Natural killer cell treated with Interleukin-12 subunit alpha and Interleukin-12 subunit beta and Interleukin-15 and Interleukin-18, amount 100 ng/mL, for 72 hours (primary cell): ENCODE measurements at regions not wholly inside any gene's neighbourhood (a gene's known extent, or its start where the extent isn't known, plus 50 kb on each side); places are given as distances from the start of the nearest gene placed in this dataset.

Source experiments
- ATAC-seq, 2 donors: fragments of 150-1000 bp; cut with Tn5 transposase in 1 of 2; sonication (Bioruptor Pico), chemical (Tn5 transposase) in 1 of 2; 2 replicates each; pipeline ENCODE4 v1.10.0; 2021
- DNase-seq: peaks from one replicate; pipeline ENCODE4 v3.0.0; 2022; ENCODE audit warnings: low spot score
- H3K27ac Mint-ChIP-seq, 2 donors: 1 replicate in 1 of 2; 2 replicates in 1 of 2; pipeline ENCODE4 v1.8.0; 2022; ENCODE audit warnings: mixed read lengths in 2 of 2, mild to moderate bottlenecking in 1 of 2, moderate library complexity in 1 of 2
- H3K27me3 Mint-ChIP-seq, 2 donors: 1 replicate in 1 of 2; 2 replicates in 1 of 2; pipeline ENCODE4 v1.8.0; 2022; ENCODE audit warnings: mixed read lengths in 2 of 2
- H3K36me3 Mint-ChIP-seq: one replicate; pipeline ENCODE4 v1.8.0; 2022; ENCODE audit warnings: mixed read lengths
- H3K4me1 Mint-ChIP-seq, 2 donors: 1 replicate in 1 of 2; 2 replicates in 1 of 2; pipeline ENCODE4 v1.8.0; 2022; ENCODE audit warnings: low read depth in 2 of 2, mixed read lengths in 2 of 2, mild to moderate bottlenecking in 1 of 2
- H3K4me3 Mint-ChIP-seq: one replicate; pipeline ENCODE4 v1.8.0; 2022; ENCODE audit warnings: mixed read lengths
- H3K9me3 Mint-ChIP-seq: 2 replicates; pipeline ENCODE4 v1.8.0; 2022; ENCODE audit warnings: mixed read lengths

DNA sequence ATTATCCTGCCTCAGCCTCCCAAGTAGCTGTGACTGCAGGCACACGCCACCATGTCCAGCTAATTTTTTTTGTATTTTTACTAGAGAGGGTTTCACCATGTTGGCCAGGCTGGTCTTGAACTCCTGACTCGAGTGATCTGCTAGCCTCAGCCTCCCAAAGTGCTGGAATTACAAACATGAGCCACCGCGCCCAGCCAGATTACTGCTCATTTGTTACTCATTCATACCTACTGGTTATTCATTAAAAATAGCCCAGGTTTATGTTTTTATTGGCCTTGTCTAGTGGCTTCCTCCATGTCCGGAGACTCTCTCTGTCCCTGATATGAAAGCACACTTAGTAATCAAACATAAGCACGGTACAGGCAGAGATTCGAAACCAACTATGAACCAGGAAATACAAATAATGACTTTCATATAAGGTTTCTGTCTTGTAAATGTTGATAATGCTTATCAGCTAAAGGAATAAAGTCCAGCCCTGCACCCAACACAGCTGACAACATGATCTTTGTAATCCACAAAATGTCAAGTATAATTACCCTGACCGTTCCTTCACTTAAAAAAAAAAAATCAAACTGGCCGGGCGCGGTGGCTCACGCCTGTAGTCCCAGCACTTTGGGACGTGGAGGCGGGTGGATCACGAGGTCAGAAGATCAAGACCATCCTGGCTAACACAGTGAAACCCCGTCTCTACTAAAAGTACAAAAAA lies 50.4 kb upstream of the CXADR start:
- ATAC-seq (no peak), DNase-seq (no peak)
- no peaks in the 10 kb centered on the region for H3K9me3 Mint-ChIP-seq
- H3K27ac Mint-ChIP-seq = no peak overlapping the region
- peaks cover 0 to 5% of the 10 kb centered on the region in 2 donors for H3K27me3 Mint-ChIP-seq
- no peaks in the 10 kb centered on the region for H3K36me3 Mint-ChIP-seq
- no peaks in the 10 kb centered on the region for H3K4me1 Mint-ChIP-seq
- H3K4me3 Mint-ChIP-seq = no peak overlapping the region
